HG02885 (cell line): ENCODE measurements at regions not wholly inside any gene's neighbourhood (a gene's known extent, or its start where the extent isn't known, plus 50 kb on each side); places are given as distances from the start of the nearest gene placed in this dataset.

Experiments used
- ATAC-seq: cut with Tn5 transposase; IDR thresholded peaks from one replicate; pipeline ENCODE4 v1.9.1; 2021; ENCODE audit warnings: mild to moderate bottlenecking; ENCODE audit not compliant: unreplicated experiment, poor library complexity

DNA sequence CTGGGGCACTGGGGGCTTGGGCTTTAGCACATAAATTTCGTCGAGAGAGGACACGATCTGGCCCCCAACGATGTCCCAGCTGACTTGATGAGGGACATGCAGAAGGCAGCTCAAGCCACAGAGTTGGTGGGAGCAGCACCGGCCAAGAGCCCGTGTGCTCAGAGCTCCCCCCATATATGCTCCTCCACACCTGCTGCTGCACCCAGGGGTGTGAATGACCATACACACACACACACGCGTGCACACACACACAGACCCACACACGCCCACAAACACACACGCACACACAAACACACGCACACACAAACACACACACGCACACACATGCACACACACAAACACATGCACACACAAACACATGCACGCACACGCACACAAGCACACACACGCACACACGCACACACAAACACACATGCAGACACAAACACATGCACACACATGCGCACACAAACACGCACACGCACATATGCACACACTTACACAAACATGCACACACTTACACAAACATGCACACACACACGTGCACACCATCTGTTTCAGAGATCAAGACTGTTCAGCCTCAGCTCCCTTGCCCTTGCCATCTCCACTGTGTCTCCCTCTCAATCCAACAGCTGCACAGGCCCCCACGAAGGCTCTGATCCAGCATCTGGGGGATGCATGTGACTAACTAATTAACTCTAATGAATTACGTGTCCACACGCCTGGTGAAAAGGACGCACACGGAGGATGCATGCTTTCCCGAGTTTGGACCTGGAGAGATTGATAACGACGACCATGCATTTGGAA lies 85.6 kb upstream of the TNRC6C start:
- no peak for ATAC-seq

DNA sequence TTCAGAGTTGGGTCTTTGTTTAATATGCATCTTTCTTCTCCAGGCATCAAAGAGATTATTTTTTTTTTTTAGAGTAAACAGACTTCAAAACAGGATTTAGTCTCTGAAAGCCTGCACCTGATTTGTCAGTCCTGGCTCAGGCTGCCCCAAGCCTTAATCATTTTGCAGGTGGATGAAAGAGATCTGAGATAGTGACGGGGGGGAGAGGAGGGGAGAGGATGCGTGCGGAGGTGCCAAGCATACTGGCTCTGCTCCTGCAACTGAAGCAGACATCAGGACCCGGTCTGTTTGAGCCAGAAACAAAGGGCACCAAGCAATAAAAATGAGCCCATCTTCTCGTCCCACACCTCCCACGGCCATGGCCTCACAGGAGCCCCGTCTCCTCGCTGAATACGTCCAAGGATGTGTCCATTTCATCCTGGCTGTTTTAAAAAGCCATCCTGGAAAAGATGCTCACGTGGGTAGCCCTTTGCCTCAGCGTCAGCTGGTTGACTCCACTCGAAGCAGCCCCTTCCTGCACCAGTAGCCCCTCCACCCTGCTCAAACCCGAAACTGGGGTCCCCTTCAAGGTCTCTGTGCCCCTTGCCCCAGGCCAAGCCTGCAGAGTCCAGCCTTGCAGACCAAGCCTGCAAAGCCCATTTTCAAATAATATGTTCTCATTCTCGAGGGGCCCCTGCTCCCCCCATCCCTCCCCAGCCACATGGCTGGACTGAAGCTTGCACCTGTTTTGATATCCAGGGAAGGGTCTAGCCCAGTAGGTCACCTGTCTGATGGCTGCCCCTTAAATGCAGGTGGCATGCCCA lies 84.8 kb upstream of the TNRC6C start:
- no peak for ATAC-seq

DNA sequence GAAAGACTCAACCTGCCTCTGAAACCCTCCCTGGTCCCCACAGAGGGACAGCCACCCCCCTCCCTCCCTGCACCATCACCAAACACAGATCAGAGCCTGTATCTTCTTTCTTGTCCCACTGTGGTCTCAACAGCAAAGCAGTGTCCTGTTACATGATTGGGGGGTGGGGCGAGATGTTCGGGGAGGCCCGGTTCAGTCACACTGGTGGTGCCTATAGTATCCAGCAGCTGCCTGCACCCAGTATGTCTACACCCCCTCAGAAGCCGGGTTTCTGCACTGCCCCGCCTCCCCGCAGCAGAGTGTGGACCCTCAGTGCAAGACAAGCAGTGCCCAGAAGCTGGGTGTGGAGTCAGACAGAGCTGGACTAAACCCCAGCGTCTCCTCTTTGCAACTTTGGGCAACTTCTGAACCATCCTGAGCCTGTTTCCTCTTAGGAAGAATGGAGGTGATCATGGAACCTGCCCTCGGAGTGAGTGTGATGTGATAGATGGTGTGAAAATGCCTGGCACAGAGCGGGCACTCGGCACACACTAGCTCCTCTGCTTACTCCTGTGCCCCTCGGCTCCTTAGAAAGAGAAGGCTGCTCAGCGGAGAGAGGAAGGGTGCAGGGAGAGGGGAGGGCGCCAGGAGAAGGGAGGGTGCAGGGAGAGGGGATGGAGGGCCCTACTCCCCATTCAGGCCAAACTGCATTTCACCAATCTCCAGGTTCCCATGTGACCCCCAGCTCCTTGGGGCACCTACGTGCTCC lies 84.0 kb upstream of the TNRC6C start:
- no peak for ATAC-seq

DNA sequence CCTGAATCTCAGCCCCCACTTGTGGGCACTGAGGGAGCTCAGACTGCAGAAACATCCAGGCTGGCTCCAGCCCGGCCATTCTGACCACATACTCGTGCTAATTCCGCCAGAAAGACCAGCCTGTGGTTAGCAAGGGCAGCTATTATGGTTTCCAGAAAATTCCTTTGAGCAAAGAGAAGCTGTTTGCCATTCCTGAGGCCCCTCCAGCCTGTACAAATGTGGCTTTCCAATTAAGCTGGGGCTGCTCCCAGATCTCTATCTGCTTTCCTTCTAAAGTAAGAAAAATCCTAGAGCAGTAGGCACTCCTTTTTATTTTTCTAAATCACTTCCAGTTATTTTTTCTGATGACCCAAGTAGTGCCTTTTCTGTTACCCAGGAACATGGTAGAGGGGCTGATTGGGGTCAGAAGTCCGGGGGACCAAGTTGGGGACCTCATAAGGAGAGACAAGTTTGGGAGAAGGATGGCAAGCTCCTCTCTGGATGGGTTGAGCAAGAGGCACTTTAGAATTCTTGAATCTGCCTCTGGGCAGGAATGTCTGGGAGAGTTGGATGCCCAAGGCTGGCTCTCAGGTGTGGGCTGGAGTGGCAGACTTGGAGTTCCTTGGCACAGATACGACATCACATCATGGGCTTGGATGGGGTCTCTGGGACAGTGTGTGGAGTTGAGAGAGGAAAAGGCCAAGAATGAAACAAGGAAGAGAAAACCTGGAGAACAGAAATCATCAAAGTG lies 83.3 kb upstream of the TNRC6C start:
- ATAC-seq = no peak

DNA sequence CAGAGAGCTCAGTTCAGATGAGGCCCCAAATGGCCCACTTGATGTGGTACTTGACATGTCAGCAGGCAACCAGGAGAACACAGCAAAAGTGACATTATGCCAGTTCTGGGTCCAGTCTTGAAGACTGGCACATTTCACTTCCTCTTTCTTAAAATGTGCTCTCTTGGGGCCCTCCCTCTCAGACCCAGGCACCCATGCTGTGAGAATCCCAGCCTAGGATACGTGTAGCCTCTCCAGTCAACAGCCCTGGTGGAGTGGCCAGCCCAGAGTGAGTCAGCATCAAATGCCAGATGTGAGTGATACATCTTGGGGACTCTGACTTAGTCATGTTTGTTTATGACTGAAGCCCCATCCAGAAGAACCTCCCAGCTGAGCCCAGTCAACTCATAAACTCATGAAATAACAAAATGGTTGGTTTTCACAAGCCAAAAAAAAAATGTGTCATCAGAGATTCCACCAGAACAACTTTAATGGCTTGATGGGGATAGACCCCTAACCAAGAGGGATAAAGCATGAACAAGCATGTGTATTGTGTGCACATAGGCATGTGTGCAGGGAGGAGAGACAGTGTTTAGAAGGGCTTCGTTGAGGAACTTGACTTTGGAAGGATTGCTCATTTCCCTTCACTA lies 82.5 kb upstream of the TNRC6C start:
- ATAC-seq = no peak

DNA sequence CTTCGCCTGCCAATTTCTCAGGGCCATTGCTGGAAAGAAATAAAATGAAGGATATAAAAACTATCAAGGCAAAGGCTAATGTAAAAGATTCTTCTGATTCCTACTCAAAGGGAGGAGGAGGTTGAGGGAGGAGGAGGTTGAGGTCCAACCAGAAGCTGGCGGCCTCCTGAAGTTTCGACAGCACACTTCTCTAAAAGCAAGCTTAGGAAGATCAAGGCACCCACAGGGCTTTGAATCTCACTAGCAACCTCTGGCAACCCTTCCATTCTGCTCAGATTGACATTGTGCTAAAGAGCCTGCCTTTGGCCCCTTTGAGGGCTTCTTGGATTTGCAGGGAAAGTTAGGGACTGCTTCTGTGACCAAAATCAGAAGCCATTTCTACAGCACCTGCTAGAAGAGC lies 81.5 kb upstream of the TNRC6C start:
- ATAC-seq = no peak

DNA sequence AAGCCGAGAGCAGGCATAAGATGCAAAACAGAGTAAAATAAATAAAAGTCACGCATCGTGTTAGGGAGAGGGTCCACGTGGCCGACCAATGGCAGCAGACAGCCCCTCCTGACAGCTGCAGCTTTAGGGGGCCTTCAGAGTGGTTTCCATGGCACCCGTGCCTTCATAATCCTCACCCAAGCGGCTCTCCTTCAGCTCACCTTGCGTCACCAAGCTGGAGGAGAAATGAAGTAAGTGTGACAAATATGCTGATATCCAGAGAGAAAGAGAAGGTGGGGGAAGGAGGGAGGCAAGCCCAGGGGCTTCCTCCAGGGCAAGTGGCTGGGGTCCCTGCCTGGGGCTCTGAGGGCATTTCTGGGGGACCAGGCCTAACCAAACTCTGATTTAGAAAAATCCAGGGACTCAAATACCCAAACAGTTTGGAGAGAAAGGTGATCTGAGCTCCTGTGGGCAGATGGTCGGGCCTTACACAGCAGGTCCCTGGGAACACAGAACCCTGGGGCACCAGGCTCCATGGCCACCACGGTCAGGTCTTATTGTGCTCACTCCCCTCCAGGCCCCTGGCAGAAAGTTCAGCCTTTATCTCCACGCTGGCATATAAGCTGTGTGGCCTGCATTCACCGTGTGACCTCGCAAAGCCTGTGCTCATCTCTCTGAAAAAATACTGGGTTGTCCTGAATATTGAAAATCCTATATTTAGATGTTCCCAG lies 80.7 kb upstream of the TNRC6C start:
- no peak for ATAC-seq

DNA sequence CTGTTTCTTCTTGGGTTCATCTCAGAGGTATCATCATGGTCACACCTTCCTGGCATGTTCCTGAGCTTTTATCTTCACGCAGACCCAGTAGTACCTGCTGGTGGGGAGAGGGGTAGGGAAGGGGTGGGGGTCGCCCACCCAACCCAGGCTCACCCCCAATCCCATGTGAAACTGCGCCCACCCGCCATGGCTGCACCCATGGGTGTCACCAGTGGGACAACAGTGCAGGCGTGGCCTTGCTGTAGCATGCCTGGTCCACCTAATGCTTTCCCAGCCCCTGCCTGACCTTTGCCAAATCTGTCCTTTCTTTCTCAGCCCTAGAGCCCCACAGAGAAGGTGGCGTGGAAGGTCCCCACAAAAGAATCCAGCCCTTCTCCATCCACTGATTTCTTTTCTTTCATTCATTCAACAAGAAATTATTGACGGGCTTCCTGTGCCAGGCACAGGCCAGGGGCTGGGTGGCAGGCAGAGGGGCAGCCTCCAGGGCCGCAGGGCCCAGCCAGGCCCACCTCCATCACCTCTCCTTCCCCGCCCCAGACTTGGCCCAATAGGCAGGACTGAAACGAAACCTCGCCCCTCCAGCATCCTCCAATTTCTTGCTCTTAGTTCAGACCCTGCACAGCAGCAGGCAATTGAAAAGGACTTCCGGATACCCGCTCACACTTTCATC lies 79.1 kb upstream of the TNRC6C start:
- no peak for ATAC-seq

DNA sequence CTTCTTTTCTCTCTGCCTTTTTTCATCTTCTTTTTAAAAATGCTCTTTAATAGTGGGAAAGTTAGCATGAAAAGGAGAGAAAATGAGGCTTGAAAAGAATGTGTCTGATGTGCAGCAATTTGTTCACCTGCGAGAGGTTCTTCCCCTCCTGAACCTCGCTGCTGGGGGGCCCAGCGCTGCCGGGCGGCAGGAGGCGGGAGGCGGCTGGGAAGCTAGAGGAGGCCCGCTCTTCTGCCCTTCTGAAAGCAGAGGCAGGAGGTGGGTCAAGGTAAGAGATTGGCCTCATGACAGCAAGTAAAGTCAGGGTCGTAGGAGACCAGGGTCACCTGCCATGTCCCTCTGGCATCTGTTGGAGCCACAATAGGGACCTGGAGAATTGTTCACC lies 78.6 kb upstream of the TNRC6C start:
- ATAC-seq = no peak

DNA sequence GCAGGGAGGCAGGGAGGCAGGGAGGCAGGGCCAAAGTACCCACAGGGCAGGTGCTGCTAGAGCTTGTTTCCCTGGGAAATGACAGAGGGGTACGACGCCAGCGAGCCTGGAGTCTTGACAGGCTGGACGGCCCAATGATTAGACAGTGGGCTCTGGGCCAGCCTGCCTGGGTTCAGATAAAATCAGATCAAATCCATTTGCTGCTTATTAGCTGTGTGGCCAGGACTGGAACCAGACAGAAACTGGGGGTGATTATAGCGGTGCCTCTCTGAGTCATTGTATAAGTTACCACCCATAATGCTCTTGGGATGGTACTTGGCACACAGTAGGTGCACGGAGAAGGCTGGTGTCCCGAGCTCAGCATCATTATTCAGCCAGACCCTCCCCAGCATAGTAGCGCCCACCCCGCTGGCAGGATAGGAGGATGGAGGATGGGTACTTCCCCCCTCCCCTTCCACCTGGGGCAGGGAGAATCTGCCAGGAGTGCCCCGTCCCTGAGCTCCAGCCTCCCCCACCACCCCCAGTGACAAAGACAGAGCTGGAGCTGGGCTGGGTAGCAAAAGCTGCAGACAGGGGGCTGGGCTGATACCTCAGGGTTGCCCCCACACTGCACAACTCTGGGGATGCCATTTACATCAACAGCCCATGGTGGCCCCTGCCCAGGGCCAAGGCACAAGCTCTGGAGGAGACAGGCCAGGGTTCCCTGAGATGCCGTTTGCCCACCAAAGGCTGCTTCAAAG lies 77.6 kb upstream of the TNRC6C start:
- ATAC-seq = no peak

DNA sequence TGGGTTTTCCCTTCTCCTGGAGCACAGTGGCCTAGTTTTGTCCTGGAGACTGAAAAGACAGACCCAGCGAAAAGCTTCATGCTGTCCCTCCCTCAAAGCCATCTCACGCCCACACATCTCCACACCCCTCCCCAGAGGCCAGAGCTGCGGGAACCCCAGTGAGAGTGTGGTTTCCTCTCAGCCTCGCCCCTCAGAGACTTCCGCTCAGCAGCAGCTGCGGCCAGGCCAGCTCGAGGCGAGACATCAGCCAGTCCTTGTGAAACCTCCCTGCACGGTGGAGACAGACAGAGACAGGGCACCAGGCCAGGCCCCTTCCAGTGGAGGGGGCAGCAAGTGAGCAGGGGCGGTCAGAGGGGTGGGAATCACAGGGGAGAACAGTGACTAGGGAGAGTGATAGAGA lies 77.0 kb upstream of the TNRC6C start:
- ATAC-seq = peak; percentile 89

DNA sequence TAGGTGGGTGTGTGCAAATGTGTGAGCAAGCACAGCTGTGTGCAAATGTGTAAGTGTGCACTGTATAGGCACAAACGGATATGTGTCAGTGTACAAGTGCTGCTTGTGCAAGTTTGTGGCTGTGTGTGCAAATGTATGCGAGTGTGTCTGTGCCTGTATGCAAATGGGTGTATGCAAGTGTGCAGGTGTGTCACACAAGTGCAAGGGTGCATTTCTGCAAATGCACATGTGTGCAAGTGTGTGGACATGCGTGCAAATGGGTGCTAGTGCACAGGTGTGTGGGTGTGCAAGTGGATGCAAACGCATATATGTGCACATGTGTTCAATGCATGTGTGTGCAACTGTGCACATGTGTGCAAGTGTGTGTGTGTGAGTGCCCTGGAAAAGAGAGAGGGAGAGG lies 76.5 kb upstream of the TNRC6C start:
- no peak for ATAC-seq

DNA sequence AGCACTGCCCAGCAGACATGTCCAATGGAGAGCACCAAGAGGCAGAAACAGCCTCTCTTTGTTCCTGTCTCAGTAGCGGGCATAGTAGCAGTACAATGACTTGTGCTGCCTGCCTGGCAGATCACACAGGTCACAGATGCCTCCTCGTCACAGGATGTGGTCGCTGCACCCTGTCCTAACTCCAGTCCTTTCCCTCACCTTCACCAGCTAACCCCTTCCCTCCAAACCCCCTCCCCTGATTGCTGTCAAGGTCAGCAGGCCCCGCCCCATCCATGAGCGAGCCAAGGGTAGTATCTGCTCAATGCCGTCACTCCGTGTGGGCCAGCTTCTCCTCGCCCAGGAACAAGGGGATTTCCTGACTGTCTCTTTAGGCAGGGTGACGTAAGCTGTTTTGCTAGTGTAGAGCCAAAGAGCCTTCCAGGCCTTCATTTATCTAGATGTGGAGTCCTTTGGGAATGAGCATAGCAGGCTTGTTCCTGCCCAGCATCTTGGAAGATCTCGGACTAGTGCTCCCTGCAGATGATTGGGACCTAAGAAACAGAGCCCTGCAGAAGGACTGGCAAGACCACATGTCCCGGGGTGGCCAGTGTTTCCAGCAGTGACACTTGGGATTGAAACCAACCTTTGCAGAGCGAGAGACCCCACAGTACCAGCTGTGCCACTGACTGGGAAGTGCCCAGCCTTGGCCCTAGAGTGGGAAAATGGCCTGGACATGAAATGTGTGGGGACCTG lies 75.9 kb upstream of the TNRC6C start:
- ATAC-seq = no peak

DNA sequence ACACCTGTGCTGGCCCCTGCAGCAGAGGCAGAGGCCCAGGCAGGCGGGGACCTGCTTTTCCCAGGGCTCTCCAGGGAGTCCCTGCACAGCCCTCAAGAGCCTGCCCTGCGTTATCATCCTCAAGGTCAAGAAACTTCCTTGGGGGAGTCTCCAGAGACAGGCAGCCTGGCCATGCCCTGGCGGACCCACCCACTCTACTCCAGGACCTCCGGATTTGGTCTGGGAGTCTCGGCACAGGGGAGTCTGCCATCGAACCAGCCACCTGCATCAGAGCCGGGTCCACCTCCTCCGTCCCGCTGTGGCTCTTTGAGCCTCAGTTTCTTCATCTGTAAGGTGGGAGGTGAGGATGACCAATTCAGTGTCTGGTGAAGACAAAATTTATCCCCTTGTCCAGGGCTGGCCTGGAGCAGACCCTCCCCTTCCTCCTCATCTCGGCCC lies 75.3 kb upstream of the TNRC6C start:
- ATAC-seq = no peak

DNA sequence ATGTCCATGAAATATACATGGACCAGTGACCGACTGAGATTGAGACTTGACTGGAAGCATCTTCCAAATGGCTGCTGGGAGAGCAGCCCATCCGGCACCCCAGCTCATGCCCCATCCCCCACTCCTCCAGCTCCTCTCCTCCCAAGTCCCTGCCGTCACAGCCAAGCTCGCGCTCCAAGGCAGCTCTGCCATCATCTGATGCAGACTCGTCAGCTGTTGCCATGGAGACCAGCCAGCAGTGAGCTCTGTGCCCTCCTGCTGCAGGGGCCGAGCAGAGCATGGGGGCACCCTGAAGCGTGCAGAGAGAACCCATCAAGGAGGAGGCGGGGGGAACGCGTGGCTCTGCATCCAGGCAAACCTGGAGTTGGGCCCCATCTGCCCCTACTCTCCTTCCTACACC lies 74.5 kb upstream of the TNRC6C start:
- ATAC-seq = no peak

DNA sequence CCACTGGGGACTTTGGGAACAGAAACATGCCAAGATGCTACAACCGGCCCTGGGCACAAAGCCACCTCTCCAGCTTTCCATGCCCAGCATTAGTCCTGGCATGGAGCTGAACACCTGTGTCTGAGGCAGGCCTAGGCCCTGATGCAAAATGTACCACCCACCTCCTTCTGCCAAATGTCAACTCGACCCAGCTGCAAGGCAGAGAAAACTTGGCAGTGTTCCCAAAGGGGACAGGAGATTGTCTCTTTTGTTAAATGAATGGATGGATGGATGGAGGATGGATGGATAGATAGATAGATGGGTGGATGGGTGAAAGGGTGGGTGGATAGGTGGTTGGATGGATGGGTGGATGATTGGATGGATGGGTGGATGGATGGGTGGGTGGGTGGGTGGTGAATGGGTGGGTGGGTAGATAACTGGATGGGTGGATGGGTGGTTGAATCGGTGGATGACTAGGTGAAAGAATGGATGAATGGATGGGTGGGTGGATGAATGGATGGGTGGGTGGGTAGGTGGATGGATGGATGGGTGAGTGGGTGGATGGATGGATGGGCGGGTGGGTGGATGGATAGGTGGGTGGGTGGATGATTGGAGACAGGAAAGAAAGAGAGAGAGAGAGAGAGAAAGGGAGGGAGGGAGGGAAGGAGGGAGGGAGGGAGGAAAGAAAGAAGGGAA lies 73.4 kb upstream of the TNRC6C start:
- ATAC-seq = no peak
